Neural cell (in vitro differentiated cells): ENCODE measurements at regions not wholly inside any gene's neighbourhood (a gene's known extent, or its start where the extent isn't known, plus 50 kb on each side); places are given as distances from the start of the nearest gene placed in this dataset.

ENCODE experiments used
- TF ChIP-seq, protein P1 (sequence below): fragments of 450-650 bp; IDR thresholded peaks from 2 replicates; pipeline ENCODE4 v1.5.1; 2014; ENCODE audit warnings: antibody characterized with exemption, mild to moderate bottlenecking, moderate library complexity; ENCODE audit not compliant: poor library complexity, severe bottlenecking
- TF ChIP-seq, protein P2 (sequence below): IDR thresholded peaks from 2 replicates; pipeline ENCODE4 v1.6.1; 2012; ENCODE audit warnings: borderline replicate concordance

- TF ChIP-seq, protein P1, sequence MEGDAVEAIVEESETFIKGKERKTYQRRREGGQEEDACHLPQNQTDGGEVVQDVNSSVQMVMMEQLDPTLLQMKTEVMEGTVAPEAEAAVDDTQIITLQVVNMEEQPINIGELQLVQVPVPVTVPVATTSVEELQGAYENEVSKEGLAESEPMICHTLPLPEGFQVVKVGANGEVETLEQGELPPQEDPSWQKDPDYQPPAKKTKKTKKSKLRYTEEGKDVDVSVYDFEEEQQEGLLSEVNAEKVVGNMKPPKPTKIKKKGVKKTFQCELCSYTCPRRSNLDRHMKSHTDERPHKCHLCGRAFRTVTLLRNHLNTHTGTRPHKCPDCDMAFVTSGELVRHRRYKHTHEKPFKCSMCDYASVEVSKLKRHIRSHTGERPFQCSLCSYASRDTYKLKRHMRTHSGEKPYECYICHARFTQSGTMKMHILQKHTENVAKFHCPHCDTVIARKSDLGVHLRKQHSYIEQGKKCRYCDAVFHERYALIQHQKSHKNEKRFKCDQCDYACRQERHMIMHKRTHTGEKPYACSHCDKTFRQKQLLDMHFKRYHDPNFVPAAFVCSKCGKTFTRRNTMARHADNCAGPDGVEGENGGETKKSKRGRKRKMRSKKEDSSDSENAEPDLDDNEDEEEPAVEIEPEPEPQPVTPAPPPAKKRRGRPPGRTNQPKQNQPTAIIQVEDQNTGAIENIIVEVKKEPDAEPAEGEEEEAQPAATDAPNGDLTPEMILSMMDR = no peak
- TF ChIP-seq, protein P2, sequence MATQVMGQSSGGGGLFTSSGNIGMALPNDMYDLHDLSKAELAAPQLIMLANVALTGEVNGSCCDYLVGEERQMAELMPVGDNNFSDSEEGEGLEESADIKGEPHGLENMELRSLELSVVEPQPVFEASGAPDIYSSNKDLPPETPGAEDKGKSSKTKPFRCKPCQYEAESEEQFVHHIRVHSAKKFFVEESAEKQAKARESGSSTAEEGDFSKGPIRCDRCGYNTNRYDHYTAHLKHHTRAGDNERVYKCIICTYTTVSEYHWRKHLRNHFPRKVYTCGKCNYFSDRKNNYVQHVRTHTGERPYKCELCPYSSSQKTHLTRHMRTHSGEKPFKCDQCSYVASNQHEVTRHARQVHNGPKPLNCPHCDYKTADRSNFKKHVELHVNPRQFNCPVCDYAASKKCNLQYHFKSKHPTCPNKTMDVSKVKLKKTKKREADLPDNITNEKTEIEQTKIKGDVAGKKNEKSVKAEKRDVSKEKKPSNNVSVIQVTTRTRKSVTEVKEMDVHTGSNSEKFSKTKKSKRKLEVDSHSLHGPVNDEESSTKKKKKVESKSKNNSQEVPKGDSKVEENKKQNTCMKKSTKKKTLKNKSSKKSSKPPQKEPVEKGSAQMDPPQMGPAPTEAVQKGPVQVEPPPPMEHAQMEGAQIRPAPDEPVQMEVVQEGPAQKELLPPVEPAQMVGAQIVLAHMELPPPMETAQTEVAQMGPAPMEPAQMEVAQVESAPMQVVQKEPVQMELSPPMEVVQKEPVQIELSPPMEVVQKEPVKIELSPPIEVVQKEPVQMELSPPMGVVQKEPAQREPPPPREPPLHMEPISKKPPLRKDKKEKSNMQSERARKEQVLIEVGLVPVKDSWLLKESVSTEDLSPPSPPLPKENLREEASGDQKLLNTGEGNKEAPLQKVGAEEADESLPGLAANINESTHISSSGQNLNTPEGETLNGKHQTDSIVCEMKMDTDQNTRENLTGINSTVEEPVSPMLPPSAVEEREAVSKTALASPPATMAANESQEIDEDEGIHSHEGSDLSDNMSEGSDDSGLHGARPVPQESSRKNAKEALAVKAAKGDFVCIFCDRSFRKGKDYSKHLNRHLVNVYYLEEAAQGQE = no peak
These were observed 329.3 kb upstream of the FZD8 start for GRCh38 chr10:35971397-35971796.
